ENCODE measurements at regions not wholly inside any gene's neighbourhood (a gene's known extent, or its start where the extent isn't known, plus 50 kb on each side); places are given as distances from the start of the nearest gene placed in this dataset.

- ATAC-seq: no peak
- no peak for DNase-seq
- Mint-ChIP-seq H3K27me3 (no peaks in the 10 kb centered on the region), H3K27ac (no peak overlapping the region), H3K4me3 (no peak overlapping the region), H3K4me1 (no peaks in the 10 kb centered on the region), H3K36me3 (ENCODE audit: low read depth) (no peaks in the 10 kb centered on the region)
- H3K9me3 ChIP-seq (ENCODE audit: control insufficient read depth, low read length, poor library complexity, severe bottlenecking): no peaks in the 10 kb centered on the region
Observed at GRCh38 chr2:146837857-146838256, 1007.0 kb upstream of the ACVR2A start.

- DNase-seq (no peak), ATAC-seq (no peak)
- H3K27me3 Mint-ChIP-seq: peaks cover 7% of the 10 kb centered on the region
- H3K9me3 ChIP-seq (ENCODE audit: control insufficient read depth, low read length, poor library complexity, severe bottlenecking): no peaks in the 10 kb centered on the region
- no peaks in the 10 kb centered on the region for H3K36me3 Mint-ChIP-seq (ENCODE audit: low read depth)
- no peaks in the 10 kb centered on the region for H3K4me1 Mint-ChIP-seq
- no peak overlapping the region for H3K4me3 Mint-ChIP-seq
- no peak overlapping the region for H3K27ac Mint-ChIP-seq
Observed at GRCh38 chr2:146826388-146826787, 1018.4 kb upstream of the ACVR2A start.

GRCh38 chr2:146821836-146822316 lies 1023.0 kb upstream of the ACVR2A start:
- H3K36me3 Mint-ChIP-seq (ENCODE audit: low read depth): no peaks in the 10 kb centered on the region
- no peak for ATAC-seq
- no peak for DNase-seq
- H3K27ac Mint-ChIP-seq: no peak overlapping the region
- no peaks in the 10 kb centered on the region for H3K9me3 ChIP-seq (ENCODE audit: control insufficient read depth, low read length, poor library complexity, severe bottlenecking)
- no peaks in the 10 kb centered on the region for H3K27me3 Mint-ChIP-seq
- no peaks in the 10 kb centered on the region for H3K4me1 Mint-ChIP-seq
- no peak overlapping the region for H3K4me3 Mint-ChIP-seq

- H3K27me3 Mint-ChIP-seq: no peaks in the 10 kb centered on the region
- no peaks in the 10 kb centered on the region for H3K36me3 Mint-ChIP-seq (ENCODE audit: low read depth)
- ATAC-seq (no peak), DNase-seq (no peak)
- no peak overlapping the region for H3K4me3 Mint-ChIP-seq
- no peaks in the 10 kb centered on the region for H3K4me1 Mint-ChIP-seq
- no peaks in the 10 kb centered on the region for H3K9me3 ChIP-seq (ENCODE audit: control insufficient read depth, low read length, poor library complexity, severe bottlenecking)
- H3K27ac Mint-ChIP-seq: no peak overlapping the region
Observed at GRCh38 chr2:146820672-146821071, 1024.2 kb upstream of the ACVR2A start.

GRCh38 chr2:146818122-146818521 lies 1026.7 kb upstream of the ACVR2A start:
- no peak for DNase-seq
- no peaks in the 10 kb centered on the region for H3K27me3 Mint-ChIP-seq

GRCh38 chr2:146817613-146818012 lies 1027.2 kb upstream of the ACVR2A start:
- H3K27me3 Mint-ChIP-seq: no peaks in the 10 kb centered on the region
- H3K27ac Mint-ChIP-seq: no peak overlapping the region
- no peaks in the 10 kb centered on the region for H3K36me3 Mint-ChIP-seq (ENCODE audit: low read depth)
- no peak overlapping the region for H3K4me3 Mint-ChIP-seq
- DNase-seq (no peak), ATAC-seq (no peak)
- H3K4me1 Mint-ChIP-seq: no peaks in the 10 kb centered on the region
- H3K9me3 ChIP-seq (ENCODE audit: control insufficient read depth, low read length, poor library complexity, severe bottlenecking): no peaks in the 10 kb centered on the region

More at GRCh38 chr2:146818122-146818521, 1026.7 kb upstream of the ACVR2A start:
- no peaks in the 10 kb centered on the region for H3K4me1 Mint-ChIP-seq
- ATAC-seq: no peak
- no peaks in the 10 kb centered on the region for H3K36me3 Mint-ChIP-seq (ENCODE audit: low read depth)
- no peaks in the 10 kb centered on the region for H3K9me3 ChIP-seq (ENCODE audit: control insufficient read depth, low read length, poor library complexity, severe bottlenecking)
- H3K4me3 Mint-ChIP-seq: no peak overlapping the region
- H3K27ac Mint-ChIP-seq: no peak overlapping the region

GRCh38 chr2:146814971-146815370 lies 1029.9 kb upstream of the ACVR2A start:
- Mint-ChIP-seq H3K4me1 (no peaks in the 10 kb centered on the region), H3K4me3 (no peak overlapping the region), H3K27me3 (no peaks in the 10 kb centered on the region), H3K27ac (no peak overlapping the region), H3K36me3 (ENCODE audit: low read depth) (peaks cover 2% of the 10 kb centered on the region)
- ATAC-seq (no peak), DNase-seq (no peak)
- H3K9me3 ChIP-seq (ENCODE audit: control insufficient read depth, low read length, poor library complexity, severe bottlenecking): no peaks in the 10 kb centered on the region

GRCh38 chr2:146807568-146808168 lies 1037.2 kb upstream of the ACVR2A start:
- no peaks in the 10 kb centered on the region for H3K27me3 Mint-ChIP-seq
- DNase-seq (no peak), ATAC-seq (no peak)
- H3K4me3 Mint-ChIP-seq: no peak overlapping the region
- H3K36me3 Mint-ChIP-seq (ENCODE audit: low read depth): peaks cover 4% of the 10 kb centered on the region
- peaks cover 3% of the 10 kb centered on the region for H3K4me1 Mint-ChIP-seq
- no peaks in the 10 kb centered on the region for H3K9me3 ChIP-seq (ENCODE audit: control insufficient read depth, low read length, poor library complexity, severe bottlenecking)
- no peak overlapping the region for H3K27ac Mint-ChIP-seq

- no peak overlapping the region for H3K4me3 Mint-ChIP-seq
- peaks cover 4% of the 10 kb centered on the region for H3K36me3 Mint-ChIP-seq (ENCODE audit: low read depth)
- no peak for ATAC-seq
Observed at GRCh38 chr2:146806364-146807005, 1038.3 kb upstream of the ACVR2A start.

GRCh38 chr2:146804288-146804687 lies 1040.5 kb upstream of the ACVR2A start:
- Mint-ChIP-seq H3K4me1 (peaks cover 3% of the 10 kb centered on the region), H3K4me3 (no peak overlapping the region), H3K27ac (no peak overlapping the region), H3K27me3 (no peaks in the 10 kb centered on the region), H3K36me3 (ENCODE audit: low read depth) (peaks cover 2% of the 10 kb centered on the region)
- no peaks in the 10 kb centered on the region for H3K9me3 ChIP-seq (ENCODE audit: control insufficient read depth, low read length, poor library complexity, severe bottlenecking)
- DNase-seq (no peak), ATAC-seq (no peak)

More at GRCh38 chr2:146806364-146807005, 1038.3 kb upstream of the ACVR2A start:
- no peak overlapping the region for H3K27ac Mint-ChIP-seq
- peaks cover 3% of the 10 kb centered on the region for H3K4me1 Mint-ChIP-seq
- no peaks in the 10 kb centered on the region for H3K27me3 Mint-ChIP-seq
- H3K9me3 ChIP-seq (ENCODE audit: control insufficient read depth, low read length, poor library complexity, severe bottlenecking): no peaks in the 10 kb centered on the region
- no peak for DNase-seq

- no peak overlapping the region for H3K4me3 Mint-ChIP-seq
- H3K4me1 Mint-ChIP-seq: peaks cover 3% of the 10 kb centered on the region
- peaks cover 2% of the 10 kb centered on the region for H3K36me3 Mint-ChIP-seq (ENCODE audit: low read depth)
- DNase-seq (no peak), ATAC-seq (no peak)
- H3K9me3 ChIP-seq (ENCODE audit: control insufficient read depth, low read length, poor library complexity, severe bottlenecking): no peaks in the 10 kb centered on the region
- no peak overlapping the region for H3K27ac Mint-ChIP-seq
- H3K27me3 Mint-ChIP-seq: no peaks in the 10 kb centered on the region
Observed at GRCh38 chr2:146801886-146802285, 1042.9 kb upstream of the ACVR2A start.

GRCh38 chr2:146786396-146786795 lies 1058.4 kb upstream of the ACVR2A start:
- no peaks in the 10 kb centered on the region for H3K4me1 Mint-ChIP-seq
- no peaks in the 10 kb centered on the region for H3K9me3 ChIP-seq (ENCODE audit: control insufficient read depth, low read length, poor library complexity, severe bottlenecking)
- H3K4me3 Mint-ChIP-seq: no peak overlapping the region
- no peaks in the 10 kb centered on the region for H3K27me3 Mint-ChIP-seq
- DNase-seq (no peak), ATAC-seq (no peak)
- no peak overlapping the region for H3K27ac Mint-ChIP-seq
- H3K36me3 Mint-ChIP-seq (ENCODE audit: low read depth): no peaks in the 10 kb centered on the region

- Mint-ChIP-seq H3K27ac (no peak overlapping the region), H3K4me1 (no peaks in the 10 kb centered on the region), H3K27me3 (no peaks in the 10 kb centered on the region), H3K36me3 (ENCODE audit: low read depth) (no peaks in the 10 kb centered on the region), H3K4me3 (no peak overlapping the region)
- no peaks in the 10 kb centered on the region for H3K9me3 ChIP-seq (ENCODE audit: control insufficient read depth, low read length, poor library complexity, severe bottlenecking)
- ATAC-seq (no peak), DNase-seq (no peak)
Observed at GRCh38 chr2:146785101-146785500, 1059.7 kb upstream of the ACVR2A start.

GRCh38 chr2:146784602-146785001 lies 1060.2 kb upstream of the ACVR2A start:
- H3K4me1 Mint-ChIP-seq: no peaks in the 10 kb centered on the region
- H3K9me3 ChIP-seq (ENCODE audit: control insufficient read depth, low read length, poor library complexity, severe bottlenecking): no peaks in the 10 kb centered on the region
- no peak overlapping the region for H3K27ac Mint-ChIP-seq
- no peak for DNase-seq
- no peak overlapping the region for H3K4me3 Mint-ChIP-seq
- no peaks in the 10 kb centered on the region for H3K27me3 Mint-ChIP-seq
- no peaks in the 10 kb centered on the region for H3K36me3 Mint-ChIP-seq (ENCODE audit: low read depth)
- no peak for ATAC-seq
